ENCODE measurements at regions not wholly inside any gene's neighbourhood (a gene's known extent, or its start where the extent isn't known, plus 50 kb on each side); places are given as distances from the start of the nearest gene placed in this dataset.

DNA sequence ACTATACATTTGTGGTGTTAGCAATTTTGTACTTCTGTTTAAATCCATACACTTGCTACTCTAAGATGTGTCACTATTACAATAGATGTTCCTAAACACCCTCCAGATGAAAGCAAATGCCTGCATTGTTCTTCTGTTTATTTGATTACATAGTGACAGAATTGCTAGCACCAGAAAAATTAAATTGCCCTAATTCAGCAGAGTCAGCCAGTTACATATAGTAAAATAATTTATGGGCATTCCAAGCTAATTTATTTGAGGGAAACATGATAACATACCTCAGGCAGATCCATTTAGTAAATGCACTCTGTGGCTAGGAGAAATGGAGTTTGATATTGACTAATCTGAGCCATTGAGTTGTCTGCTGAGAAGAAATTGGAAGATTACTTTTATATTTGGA is 347.1 kb upstream of the FSIP2 start:
- Histone ChIP-seq H3K4me1 (no peaks in the 10 kb centered on the region), H3K4me3 (no peak overlapping the region), H3K27ac (no peak overlapping the region), H3K27me3 (no peaks in the 10 kb centered on the region), H3K36me3 (no peaks in the 10 kb centered on the region), H3K9me3 (peaks cover 2 to 8% of the 10 kb centered on the region in 2 donors)
- TF ChIP-seq, protein P1, sequence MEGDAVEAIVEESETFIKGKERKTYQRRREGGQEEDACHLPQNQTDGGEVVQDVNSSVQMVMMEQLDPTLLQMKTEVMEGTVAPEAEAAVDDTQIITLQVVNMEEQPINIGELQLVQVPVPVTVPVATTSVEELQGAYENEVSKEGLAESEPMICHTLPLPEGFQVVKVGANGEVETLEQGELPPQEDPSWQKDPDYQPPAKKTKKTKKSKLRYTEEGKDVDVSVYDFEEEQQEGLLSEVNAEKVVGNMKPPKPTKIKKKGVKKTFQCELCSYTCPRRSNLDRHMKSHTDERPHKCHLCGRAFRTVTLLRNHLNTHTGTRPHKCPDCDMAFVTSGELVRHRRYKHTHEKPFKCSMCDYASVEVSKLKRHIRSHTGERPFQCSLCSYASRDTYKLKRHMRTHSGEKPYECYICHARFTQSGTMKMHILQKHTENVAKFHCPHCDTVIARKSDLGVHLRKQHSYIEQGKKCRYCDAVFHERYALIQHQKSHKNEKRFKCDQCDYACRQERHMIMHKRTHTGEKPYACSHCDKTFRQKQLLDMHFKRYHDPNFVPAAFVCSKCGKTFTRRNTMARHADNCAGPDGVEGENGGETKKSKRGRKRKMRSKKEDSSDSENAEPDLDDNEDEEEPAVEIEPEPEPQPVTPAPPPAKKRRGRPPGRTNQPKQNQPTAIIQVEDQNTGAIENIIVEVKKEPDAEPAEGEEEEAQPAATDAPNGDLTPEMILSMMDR (IDR thresholded peaks at IDR 0.05): no peak
- intact Hi-C loops (cut with DNase I): no loop called here
- DNase-seq: no peak
- ATAC-seq: no peak

DNA sequence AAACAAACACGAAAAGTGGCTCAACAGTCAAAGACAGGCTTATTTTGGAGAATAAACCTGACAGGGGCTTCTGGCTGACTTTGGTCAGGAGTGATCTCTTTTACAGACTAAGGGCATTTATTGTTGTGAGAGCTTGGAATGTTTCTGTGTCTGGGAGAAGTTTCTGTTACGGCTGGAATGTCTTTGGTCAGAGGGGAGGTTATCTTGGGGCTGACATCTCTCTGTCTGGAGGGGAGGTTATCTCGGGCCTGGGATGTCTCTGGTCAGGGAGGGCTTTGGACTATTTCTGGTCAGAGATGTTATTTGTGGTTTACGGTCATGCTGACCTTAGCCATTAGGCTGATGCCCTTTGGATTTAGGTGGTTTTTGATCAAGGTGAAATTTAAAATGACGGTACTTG is 345.5 kb upstream of the FSIP2 start:
- H3K4me1 ChIP-seq: no peaks in the 10 kb centered on the region
- ATAC-seq (no peak), DNase-seq (no peak)
- peaks cover 2 to 18% of the 10 kb centered on the region in 2 donors for H3K9me3 ChIP-seq
- TF ChIP-seq, protein P1 (IDR thresholded peaks at IDR 0.05): no peak
- no peaks in the 10 kb centered on the region for H3K36me3 ChIP-seq
- no peaks in the 10 kb centered on the region for H3K27me3 ChIP-seq
- no peak overlapping the region for H3K4me3 ChIP-seq
- intact Hi-C loops (cut with DNase I): no loop called here
- H3K27ac ChIP-seq: no peak overlapping the region

- no peak for ATAC-seq
- no peak overlapping the region for H3K4me3 ChIP-seq
- H3K4me1 ChIP-seq: no peaks in the 10 kb centered on the region
- intact Hi-C loops (cut with DNase I): no loop called here
- TF ChIP-seq, protein P1 (IDR thresholded peaks at IDR 0.05): no peak
- no peak overlapping the region for H3K27ac ChIP-seq
- no peaks in the 10 kb centered on the region for H3K36me3 ChIP-seq
- peaks cover 0 to 8% of the 10 kb centered on the region in 2 donors for H3K9me3 ChIP-seq
- H3K27me3 ChIP-seq: no peaks in the 10 kb centered on the region
- no peak for DNase-seq
Observed at GRCh38 chr2:185402474-185402873, 336.1 kb upstream of the FSIP2 start.

GRCh38 chr2:185404578-185404977 is 334.0 kb upstream of the FSIP2 start:
- no peak overlapping the region for H3K27ac ChIP-seq
- TF ChIP-seq, protein P1 (IDR thresholded peaks at IDR 0.05): no peak
- no peaks in the 10 kb centered on the region for H3K4me1 ChIP-seq
- ATAC-seq (no peak), DNase-seq (no peak)
- H3K4me3 ChIP-seq: no peak overlapping the region
- intact Hi-C loops (cut with DNase I): no loop called here
- no peaks in the 10 kb centered on the region for H3K36me3 ChIP-seq
- H3K27me3 ChIP-seq: no peaks in the 10 kb centered on the region
- H3K9me3 ChIP-seq: peaks cover 0 to under 1% of the 10 kb centered on the region in 2 donors

DNA sequence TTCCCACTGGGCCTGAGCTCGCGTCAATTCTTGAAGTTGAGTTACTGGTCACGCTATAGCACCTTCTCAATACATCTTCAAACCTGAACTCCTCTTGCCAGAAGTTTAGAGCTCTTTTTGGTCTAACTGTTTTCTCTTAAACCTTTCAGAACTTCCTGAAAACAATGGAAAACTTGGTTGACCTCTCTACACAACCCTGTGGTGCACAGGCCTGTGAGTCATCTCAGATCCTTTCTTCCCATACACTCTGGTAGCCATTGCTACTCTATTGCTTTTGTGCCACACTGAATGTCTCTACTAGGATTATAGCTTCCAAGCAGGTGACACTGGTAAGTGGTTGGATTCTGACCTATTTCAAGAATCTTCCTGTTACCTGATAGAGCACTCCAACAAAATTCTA is 321.5 kb upstream of the FSIP2 start:
- Histone ChIP-seq H3K4me1 (no peaks in the 10 kb centered on the region), H3K36me3 (no peaks in the 10 kb centered on the region), H3K27me3 (no peaks in the 10 kb centered on the region), H3K27ac (no peak overlapping the region), H3K4me3 (no peak overlapping the region), H3K9me3 (no peaks in the 10 kb centered on the region)
- intact Hi-C loops (cut with DNase I): no loop called here
- DNase-seq: no peak
- TF ChIP-seq, protein P1 (IDR thresholded peaks at IDR 0.05): no peak
- ATAC-seq: no peak

Measured in left lung (tissue), 4 donors.